HFF-Myc (cell line): ENCODE measurements at regions not wholly inside any gene's neighbourhood (a gene's known extent, or its start where the extent isn't known, plus 50 kb on each side); places are given as distances from the start of the nearest gene placed in this dataset.

ENCODE experiments used
- DNase-seq: peaks from one replicate; pipeline ENCODE4 v3.0.0-alpha.2; 2011; ENCODE audit warnings: low read depth; ENCODE audit errors: extremely low read depth
- H3K4me3 ChIP-seq: replicated peaks from 2 replicates; pipeline ENCODE4 v1.5.1; 2011; ENCODE audit warnings: low read depth, mild to moderate bottlenecking, control low read depth, low read length
- CTCF ChIP-seq: IDR thresholded peaks from 2 replicates; pipeline ENCODE4 v1.5.1; 2012; ENCODE audit warnings: mild to moderate bottlenecking, low read depth, low read length, control low read depth; ENCODE audit errors: missing control alignments

GRCh38 chr10:23718946-23719345 lies 280.1 kb downstream of the OTUD1 start:
- DNase-seq, result no peak
- TF ChIP-seq CTCF, result no peak
- H3K4me3 ChIP-seq, result no peak overlapping the region

GRCh38 chr10:23723796-23724195 lies 284.9 kb downstream of the OTUD1 start:
- no peak for TF ChIP-seq CTCF

GRCh38 chr10:23725548-23725947 lies 286.7 kb downstream of the OTUD1 start:
- no peak overlapping the region for H3K4me3 ChIP-seq
- no peak for TF ChIP-seq CTCF
- no peak for DNase-seq

More at GRCh38 chr10:23723796-23724195, 284.9 kb downstream of the OTUD1 start:
- H3K4me3 ChIP-seq, result no peak overlapping the region
- DNase-seq, result no peak

- TF ChIP-seq CTCF, result no peak
- H3K4me3 ChIP-seq, result no peak overlapping the region
- DNase-seq, result no peak
Observed at GRCh38 chr10:23742368-23742767, 303.5 kb downstream of the OTUD1 start.

- DNase-seq, result no peak
- no peak for TF ChIP-seq CTCF
Observed at GRCh38 chr10:23742807-23743206, 303.9 kb downstream of the OTUD1 start.

GRCh38 chr10:23754179-23754578 lies 315.3 kb downstream of the OTUD1 start:
- no peak overlapping the region for H3K4me3 ChIP-seq
- no peak for TF ChIP-seq CTCF
- DNase-seq, result no peak

More at GRCh38 chr10:23742807-23743206, 303.9 kb downstream of the OTUD1 start:
- H3K4me3 ChIP-seq, result no peak overlapping the region

GRCh38 chr10:23754941-23755340 lies 316.1 kb downstream of the OTUD1 start:
- no peak for DNase-seq
- H3K4me3 ChIP-seq, result no peak overlapping the region

More at GRCh38 chr10:23754941-23755340, 316.1 kb downstream of the OTUD1 start:
- TF ChIP-seq CTCF, result no peak
